GM12872 (cell line): ENCODE measurements at regions not wholly inside any gene's neighbourhood (a gene's known extent, or its start where the extent isn't known, plus 50 kb on each side); places are given as distances from the start of the nearest gene placed in this dataset.

Experiments
- TF ChIP-seq, protein P1 (sequence below): IDR thresholded peaks from 3 replicates; pipeline ENCODE4 v1.5.1; 2011; ENCODE audit warnings: low read depth, mild to moderate bottlenecking, low read length, moderate library complexity; ENCODE audit not compliant: insufficient read depth

DNA sequence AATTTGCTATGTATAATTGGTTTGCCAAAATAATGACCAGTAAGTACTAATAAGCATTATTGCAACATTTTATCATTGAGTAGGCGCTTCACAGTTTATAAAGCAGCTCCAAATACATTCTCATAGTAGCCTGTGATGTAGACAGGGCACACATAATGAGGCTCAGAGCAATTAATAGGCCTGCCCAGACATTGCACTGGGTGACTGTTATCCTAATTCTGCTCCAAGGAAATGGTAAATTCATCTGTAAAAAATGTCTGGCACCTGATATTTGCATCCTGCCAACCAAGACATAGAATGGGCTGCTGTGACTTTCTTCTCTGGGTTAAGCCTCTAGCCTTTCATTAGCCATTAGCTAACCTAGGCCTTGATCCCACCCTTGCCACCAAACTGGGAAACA, 97.6 kb downstream of the SEM1 start:
- TF ChIP-seq, protein P1, sequence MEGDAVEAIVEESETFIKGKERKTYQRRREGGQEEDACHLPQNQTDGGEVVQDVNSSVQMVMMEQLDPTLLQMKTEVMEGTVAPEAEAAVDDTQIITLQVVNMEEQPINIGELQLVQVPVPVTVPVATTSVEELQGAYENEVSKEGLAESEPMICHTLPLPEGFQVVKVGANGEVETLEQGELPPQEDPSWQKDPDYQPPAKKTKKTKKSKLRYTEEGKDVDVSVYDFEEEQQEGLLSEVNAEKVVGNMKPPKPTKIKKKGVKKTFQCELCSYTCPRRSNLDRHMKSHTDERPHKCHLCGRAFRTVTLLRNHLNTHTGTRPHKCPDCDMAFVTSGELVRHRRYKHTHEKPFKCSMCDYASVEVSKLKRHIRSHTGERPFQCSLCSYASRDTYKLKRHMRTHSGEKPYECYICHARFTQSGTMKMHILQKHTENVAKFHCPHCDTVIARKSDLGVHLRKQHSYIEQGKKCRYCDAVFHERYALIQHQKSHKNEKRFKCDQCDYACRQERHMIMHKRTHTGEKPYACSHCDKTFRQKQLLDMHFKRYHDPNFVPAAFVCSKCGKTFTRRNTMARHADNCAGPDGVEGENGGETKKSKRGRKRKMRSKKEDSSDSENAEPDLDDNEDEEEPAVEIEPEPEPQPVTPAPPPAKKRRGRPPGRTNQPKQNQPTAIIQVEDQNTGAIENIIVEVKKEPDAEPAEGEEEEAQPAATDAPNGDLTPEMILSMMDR, result no peak

DNA sequence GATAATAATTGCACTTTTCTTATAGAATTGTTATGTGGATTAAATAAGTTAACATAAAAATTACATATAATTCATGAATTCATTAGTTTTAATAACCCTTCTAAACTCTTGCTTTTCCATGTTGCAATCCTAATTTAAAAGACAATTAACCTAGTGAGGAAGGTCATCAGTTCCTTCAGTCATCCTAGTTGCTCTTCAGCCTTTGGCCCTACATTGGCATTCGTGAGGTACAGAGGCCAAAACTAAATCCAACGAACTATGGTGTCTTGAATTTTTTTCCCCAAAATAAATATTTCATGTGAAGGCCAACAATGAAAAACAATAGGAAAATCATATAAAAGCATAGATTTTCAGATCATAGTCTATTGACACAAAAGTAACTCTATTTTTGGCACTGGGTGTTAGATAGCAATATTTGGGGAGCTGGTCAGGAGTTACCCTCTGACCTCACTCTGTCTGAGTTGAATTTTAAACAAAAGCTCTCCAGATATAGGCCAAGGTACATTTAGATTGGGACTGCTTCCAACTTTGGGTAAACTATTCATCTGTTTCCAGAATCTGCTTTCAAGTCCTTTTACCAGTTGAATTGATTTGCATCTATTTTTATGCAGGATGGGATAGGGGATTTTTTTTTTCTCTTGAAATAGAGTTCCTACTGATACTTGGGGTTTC, 104.5 kb downstream of the SEM1 start:
- TF ChIP-seq, protein P1, result no peak

DNA sequence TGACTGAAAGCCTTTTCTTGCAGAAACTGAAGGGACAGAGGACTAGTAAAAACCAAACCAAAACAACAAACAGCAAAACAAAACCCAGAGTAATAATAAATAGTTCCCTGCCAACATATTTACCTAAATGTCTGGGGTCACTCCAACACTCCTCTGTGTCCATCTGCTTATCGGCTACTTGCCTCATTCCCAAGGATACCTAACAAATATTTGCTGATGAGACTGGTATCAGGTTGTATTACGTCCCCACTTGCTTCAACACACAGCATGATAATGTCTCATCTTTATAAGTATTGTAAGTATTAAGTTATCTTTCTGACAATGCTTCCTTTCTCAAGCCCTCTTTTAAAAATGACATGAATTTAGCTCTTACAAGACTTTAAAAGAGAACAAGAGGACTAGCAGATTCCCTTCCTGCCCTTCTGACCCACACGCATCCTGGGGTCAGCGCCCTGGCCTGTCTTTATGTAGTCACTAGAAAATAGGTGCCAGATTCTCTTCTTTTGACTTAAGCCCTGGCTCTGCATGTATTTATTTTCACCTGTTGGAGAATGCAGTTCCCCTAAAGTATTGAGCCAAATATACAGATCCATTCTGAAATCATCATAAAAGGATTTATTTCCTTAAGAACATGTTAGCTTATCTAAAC, 110.2 kb downstream of the SEM1 start:
- TF ChIP-seq, protein P1, result no peak

DNA sequence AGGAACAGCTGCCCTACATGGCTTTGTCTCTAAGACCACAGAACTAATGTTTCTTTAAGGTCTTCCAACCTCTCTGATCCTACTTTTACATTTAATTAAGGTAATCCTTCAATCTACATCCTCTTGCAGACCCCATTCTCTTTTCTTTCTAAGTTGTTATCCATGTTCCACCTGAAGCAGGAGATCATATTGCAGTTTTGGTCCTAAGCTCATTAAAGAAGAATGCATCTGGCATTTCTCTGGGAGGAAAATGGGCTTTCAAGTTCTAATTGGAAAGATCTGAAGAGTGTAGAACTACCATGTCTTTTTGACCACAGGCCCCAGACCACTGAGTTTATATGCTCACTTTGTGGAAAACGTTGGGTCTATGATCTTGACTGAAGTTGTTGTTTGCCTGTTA, 111.2 kb downstream of the SEM1 start:
- TF ChIP-seq, protein P1, result no peak

DNA sequence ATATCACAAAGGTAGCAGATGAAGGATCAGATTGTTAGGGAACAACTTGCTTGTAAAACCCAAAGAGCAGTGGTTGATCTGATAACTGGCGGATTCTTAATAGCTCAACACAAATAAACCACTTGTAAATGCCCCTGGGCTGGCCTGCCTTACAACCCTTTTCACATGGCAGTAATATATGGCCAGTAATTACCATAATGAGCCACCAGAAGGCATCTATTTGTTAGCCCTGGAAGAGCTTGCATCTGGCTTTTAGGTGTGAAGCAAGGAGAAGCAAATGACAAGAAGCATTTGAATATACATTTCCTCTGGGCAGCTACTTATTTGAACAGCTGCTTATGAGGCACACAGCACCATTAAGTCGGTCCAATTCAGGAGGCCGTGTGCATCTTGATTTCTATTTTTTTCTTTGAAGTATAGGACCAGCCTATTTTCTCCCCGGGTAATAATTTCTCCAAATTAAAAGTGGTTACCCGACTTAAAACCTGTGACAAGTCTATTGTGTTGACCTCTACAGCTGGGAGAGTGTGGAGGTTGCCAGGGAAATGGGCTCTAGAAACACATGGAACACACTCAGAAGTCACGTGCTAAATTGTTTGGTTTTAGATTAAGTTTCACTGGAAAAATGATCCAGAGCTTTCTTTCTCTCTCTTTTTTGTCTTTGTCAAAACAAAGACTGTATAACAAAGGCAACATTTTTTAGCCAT, 113.4 kb downstream of the SEM1 start:
- TF ChIP-seq, protein P1, result peak; percentile 19; the same call in 1 of the 3 replicates

DNA sequence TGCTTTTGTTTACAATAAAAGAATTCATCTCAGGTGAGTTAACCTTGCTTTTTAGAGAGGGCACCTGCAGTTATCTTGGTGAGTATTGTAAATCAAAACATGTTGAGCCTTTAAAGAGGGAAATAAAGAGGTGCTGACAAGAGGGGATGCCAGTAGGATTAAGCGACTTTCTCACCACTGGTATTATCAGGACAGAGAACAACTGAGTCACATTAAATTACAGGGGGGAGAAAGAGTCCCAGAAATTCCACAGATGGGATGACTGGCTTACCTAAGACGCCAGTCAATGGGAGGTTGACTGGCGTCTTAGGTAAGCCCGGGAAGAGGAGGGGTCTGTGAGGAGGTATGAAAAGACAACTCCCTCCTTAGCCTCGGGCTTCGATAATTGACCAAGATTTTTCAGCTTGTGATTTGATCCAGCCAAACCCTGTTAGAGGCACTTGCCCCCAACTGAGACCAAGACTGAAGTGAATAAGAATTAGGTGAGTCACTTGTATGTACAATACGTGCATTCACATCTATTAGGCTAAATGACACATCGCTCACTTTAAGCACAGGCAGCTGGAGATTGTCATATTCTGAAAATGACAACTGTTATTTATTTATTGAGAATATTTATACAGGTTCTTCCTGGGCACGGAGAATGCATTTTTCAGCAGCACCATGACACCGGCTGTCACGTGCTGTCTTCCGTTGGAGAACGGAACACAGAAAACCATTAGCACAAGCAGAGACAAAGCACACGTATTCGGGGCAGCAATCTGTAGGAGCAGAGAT, 117.6 kb downstream of the SEM1 start:
- TF ChIP-seq, protein P1, result no peak
